DOHH2 (cell line): ENCODE measurements at regions not wholly inside any gene's neighbourhood (a gene's known extent, or its start where the extent isn't known, plus 50 kb on each side); places are given as distances from the start of the nearest gene placed in this dataset.
"Not testable (repeated sequence)": the region's sequence is repeated elsewhere in the genome, so short reads cannot be mapped to it uniquely, and the experiment has no call there.

Source experiments
- H3F3A ChIP-seq: fragments of 200-600 bp; sonication (generic), shearing (Covaris generic); 2 replicates; pipeline ENCODE4 v1.6.0; 2016; ENCODE audit warnings: antibody characterized with exemption, mild to moderate bottlenecking; ENCODE audit not compliant: control insufficient read depth, insufficient read depth
- H3K27ac ChIP-seq: fragments of 200-600 bp; sonication (generic); 2 replicates; pipeline ENCODE4 v1.5.1; 2014; ENCODE audit warnings: low read depth, mild to moderate bottlenecking, low read length, moderate library complexity
- H3K27me3 ChIP-seq: fragments of 200-600 bp; sonication (generic); 2 replicates; pipeline ENCODE4 v1.6.1; 2014; ENCODE audit warnings: mild to moderate bottlenecking, low read length, mixed read lengths; ENCODE audit not compliant: control insufficient read depth
- H3K36me3 ChIP-seq: fragments of 200-600 bp; sonication (generic); 2 replicates; pipeline ENCODE4 v1.6.1; 2014; ENCODE audit warnings: mild to moderate bottlenecking, low read length, moderate library complexity, mixed read lengths; ENCODE audit not compliant: control insufficient read depth
- H3K4me1 ChIP-seq: fragments of 200-600 bp; sonication (generic); 2 replicates; pipeline ENCODE4 v1.6.1; 2014; ENCODE audit warnings: mild to moderate bottlenecking, low read length, mixed read lengths; ENCODE audit not compliant: control insufficient read depth
- H3K4me2 ChIP-seq: fragments of 200-600 bp; sonication (generic); 2 replicates; pipeline ENCODE4 v1.6.0; 2014; ENCODE audit warnings: mild to moderate bottlenecking, low read length, moderate library complexity
- H3K4me3 ChIP-seq: fragments of 200-600 bp; sonication (generic); 2 replicates; pipeline ENCODE4 v1.5.1; 2014; ENCODE audit warnings: mild to moderate bottlenecking, low read length, mixed read lengths
- H3K79me2 ChIP-seq: fragments of 200-600 bp; sonication (generic); 2 replicates; pipeline ENCODE4 v1.6.1; 2014; ENCODE audit warnings: mild to moderate bottlenecking, low read length, mixed read lengths; ENCODE audit not compliant: control insufficient read depth
- H3K9me2 ChIP-seq: fragments of 200-600 bp; sonication (generic); replicated peaks from 2 replicates; pipeline ENCODE4 v1.6.1; 2014; ENCODE audit warnings: mild to moderate bottlenecking, low read length, mixed read lengths; ENCODE audit not compliant: control insufficient read depth
- H3K9me3 ChIP-seq: fragments of 200-600 bp; sonication (generic); 2 replicates; pipeline ENCODE4 v1.6.1; 2014; ENCODE audit warnings: antibody characterized with exemption, low read length, mixed read lengths; ENCODE audit not compliant: control insufficient read depth, insufficient read depth
- H4K20me1 ChIP-seq: fragments of 200-600 bp; sonication (generic); 2 replicates; pipeline ENCODE4 v1.6.0; 2014; ENCODE audit warnings: low read depth, mild to moderate bottlenecking, antibody characterized with exemption, low read length, moderate library complexity; ENCODE audit not compliant: control insufficient read depth, insufficient read depth
- CTCF ChIP-seq: fragments of 200-600 bp; sonication (generic); IDR thresholded peaks from one replicate; pipeline ENCODE4 v1.5.1; 2014; ENCODE audit warnings: antibody characterized with exemption, mild to moderate bottlenecking, low read depth, low read length; ENCODE audit not compliant: poor library complexity, severe bottlenecking
- EZH2phosphoT487 ChIP-seq: fragments of 200-600 bp; sonication (generic); IDR thresholded peaks from 2 replicates; pipeline ENCODE4 v1.6.1; 2017; ENCODE audit warnings: borderline replicate concordance, mild to moderate bottlenecking, antibody characterized with exemption, low read length, moderate library complexity, mixed read lengths

- Histone ChIP-seq H3K4me3 (no peak overlapping the region), H3K79me2 (no peaks in the 10 kb centered on the region), H3F3A (no peaks in the 10 kb centered on the region), H3K27me3 (no peaks in the 10 kb centered on the region), H3K4me2 (no peak overlapping the region), H3K36me3 (no peaks in the 10 kb centered on the region), H4K20me1 (no peaks in the 10 kb centered on the region), H3K27ac (no peak overlapping the region), H3K9me2 (no peaks in the 10 kb centered on the region), H3K9me3 (no peaks in the 10 kb centered on the region), H3K4me1 (no peaks in the 10 kb centered on the region)
- TF ChIP-seq CTCF = no peak
- no peak for TF ChIP-seq EZH2phosphoT487
Measured at GRCh38 chr4:156293657-156294297, 340.1 kb upstream of the CTSO start.

GRCh38 chr4:156291317-156291716, 337.7 kb upstream of the CTSO start:
- TF ChIP-seq CTCF (no peak), EZH2phosphoT487 (no peak)
- Histone ChIP-seq H3K9me3 (no peaks in the 10 kb centered on the region), H3K4me1 (no peaks in the 10 kb centered on the region), H3K4me2 (no peak overlapping the region), H3F3A (no peaks in the 10 kb centered on the region), H3K27ac (no peak overlapping the region), H3K36me3 (no peaks in the 10 kb centered on the region), H3K27me3 (no peaks in the 10 kb centered on the region), H3K79me2 (no peaks in the 10 kb centered on the region), H4K20me1 (no peaks in the 10 kb centered on the region), H3K9me2 (no peaks in the 10 kb centered on the region), H3K4me3 (no peak overlapping the region)

GRCh38 chr4:156290811-156291210, 337.1 kb upstream of the CTSO start:
- Histone ChIP-seq H3K9me2 (no peaks in the 10 kb centered on the region), H3K4me3 (no peak overlapping the region), H3K4me1 (no peaks in the 10 kb centered on the region), H3F3A (no peaks in the 10 kb centered on the region), H3K79me2 (no peaks in the 10 kb centered on the region), H3K36me3 (no peaks in the 10 kb centered on the region), H4K20me1 (no peaks in the 10 kb centered on the region), H3K27me3 (no peaks in the 10 kb centered on the region), H3K9me3 (no peaks in the 10 kb centered on the region), H3K27ac (no peak overlapping the region), H3K4me2 (no peak overlapping the region)
- TF ChIP-seq EZH2phosphoT487 = no peak
- no peak for TF ChIP-seq CTCF

GRCh38 chr4:156290026-156290425, 336.4 kb upstream of the CTSO start:
- H3K4me3 ChIP-seq, H4K20me1 ChIP-seq, H3K9me3 ChIP-seq, H3K4me1 ChIP-seq, H3K79me2 ChIP-seq, H3K9me2 ChIP-seq, H3K27me3 ChIP-seq, H3F3A ChIP-seq, H3K4me2 ChIP-seq, H3K27ac ChIP-seq, H3K36me3 ChIP-seq: not testable (repeated sequence)
